GM23338 (cell line): ENCODE measurements at regions not wholly inside any gene's neighbourhood (a gene's known extent, or its start where the extent isn't known, plus 50 kb on each side); places are given as distances from the start of the nearest gene placed in this dataset.

ENCODE experiments used
- CTCF ChIP-seq, 2 experiments: fragments of 200-600 bp in 1 of 2; sonication (generic) in 1 of 2; conservative IDR thresholded peaks; 2 replicates each; pipeline versions ENCODE4 v1.5.1 to v1.6.1; 2016 to 2017; ENCODE audit warnings: antibody characterized with exemption in 2 of 2, low read depth in 2 of 2, mild to moderate bottlenecking in 2 of 2, moderate library complexity in 1 of 2
- EZH2 ChIP-seq: fragments of 200-600 bp; sonication (generic); IDR thresholded peaks from one replicate; pipeline ENCODE4 v1.8.0; 2017; ENCODE audit warnings: antibody characterized with exemption, mild to moderate bottlenecking, low read depth; ENCODE audit not compliant: unreplicated experiment
- STAT1 ChIP-seq: IDR thresholded peaks from one replicate; pipeline ENCODE4 v1.6.1; 2016; ENCODE audit warnings: antibody characterized with exemption; ENCODE audit not compliant: unreplicated experiment
- ZNF114 ChIP-seq: fragments of 250-450 bp; sonication (Bioruptor Pico); IDR thresholded peaks from 2 replicates; pipeline ENCODE4 v1.5.0; 2020; ENCODE audit warnings: mild to moderate bottlenecking, moderate library complexity

- TF ChIP-seq CTCF (conservative IDR thresholded peaks at IDR 0.05; ENCODE audit: low read depth in 2 of 2) (0 out of 4 replicates have a peak, but pooled peaks of 1 of the 2 experiments have one; percentile 5), STAT1 (no peak), EZH2 (no peak), ZNF114 (CRISPR knock-in tag) (no peak)
Observed at GRCh38 chr1:70628973-70629372, 217.9 kb downstream of the CTH start.
